ENCODE measurements at regions not wholly inside any gene's neighbourhood (a gene's known extent, or its start where the extent isn't known, plus 50 kb on each side); places are given as distances from the start of the nearest gene placed in this dataset.
"Not testable (repeated sequence)": the region's sequence is repeated elsewhere in the genome, so short reads cannot be mapped to it uniquely, and the experiment has no call there.

GRCh38 chr7:85897967-85898366, 711.1 kb upstream of the SEMA3D start:
- ChIA-PET POLR2A (interaction anchor here (0.6 kb wide), 1 partner anchor 552 kb away, joined by 3 read pairs; no protein-coding TSS in a partner anchor), CTCF (interaction anchor here (0.7 to 1.2 kb wide), 3 partner anchors 9 to 12 kb away, joined by 3 to 4 read pairs (median 3); no protein-coding TSS in a partner anchor)
- intact Hi-C loops (cut with micrococcal nuclease), result no loop called here
- H3K9me3 Mint-ChIP-seq (ENCODE audit: unreplicated experiment), result no peaks in the 10 kb centered on the region
- peaks cover 81% of the 10 kb centered on the region for H3K27me3 Mint-ChIP-seq (ENCODE audit: insufficient read depth, unreplicated experiment)
- BruUV-seq (replicated peaks), result no TSS peak
- no peak for DNase-seq (ENCODE audit: unreplicated experiment)
- H3K27ac Mint-ChIP-seq (ENCODE audit: low read depth, unreplicated experiment), result no peak overlapping the region
- H3K4me1 Mint-ChIP-seq (ENCODE audit: insufficient read depth, unreplicated experiment), result no peaks in the 10 kb centered on the region
- H3K4me3 Mint-ChIP-seq (ENCODE audit: unreplicated experiment), result no peak overlapping the region
- H3K36me3 Mint-ChIP-seq (ENCODE audit: insufficient read depth, unreplicated experiment), result no peaks in the 10 kb centered on the region
- no peak for TF ChIP-seq CTCF (IDR thresholded peaks at IDR 0.05; ENCODE audit: unreplicated experiment)

- no TSS peak for BruUV-seq (replicated peaks)
- Mint-ChIP-seq H3K27ac (ENCODE audit: low read depth, unreplicated experiment) (no peak overlapping the region), H3K9me3 (ENCODE audit: unreplicated experiment) (no peaks in the 10 kb centered on the region), H3K36me3 (ENCODE audit: insufficient read depth, unreplicated experiment) (no peaks in the 10 kb centered on the region), H3K4me1 (ENCODE audit: insufficient read depth, unreplicated experiment) (no peaks in the 10 kb centered on the region), H3K27me3 (ENCODE audit: insufficient read depth, unreplicated experiment) (peaks cover 78% of the 10 kb centered on the region), H3K4me3 (ENCODE audit: unreplicated experiment) (no peak overlapping the region)
- DNase-seq (ENCODE audit: unreplicated experiment), result no peak
- CTCF ChIA-PET, result interaction anchor here (0.5 kb wide), 1 partner anchor 575 kb away, joined by 3 read pairs; no protein-coding TSS in a partner anchor
- intact Hi-C loops (cut with micrococcal nuclease), result no loop called here
- POLR2A ChIA-PET, result no interaction called here
- no peak for TF ChIP-seq CTCF (IDR thresholded peaks at IDR 0.05; ENCODE audit: unreplicated experiment)
Observed at GRCh38 chr7:85896531-85896930, 709.7 kb upstream of the SEMA3D start.

GRCh38 chr7:85895835-85896234, 709.0 kb upstream of the SEMA3D start:
- Mint-ChIP-seq H3K27ac (ENCODE audit: low read depth, unreplicated experiment) (no peak overlapping the region), H3K36me3 (ENCODE audit: insufficient read depth, unreplicated experiment) (no peaks in the 10 kb centered on the region), H3K27me3 (ENCODE audit: insufficient read depth, unreplicated experiment) (peaks cover 76% of the 10 kb centered on the region), H3K4me1 (ENCODE audit: insufficient read depth, unreplicated experiment) (no peaks in the 10 kb centered on the region), H3K4me3 (ENCODE audit: unreplicated experiment) (no peak overlapping the region), H3K9me3 (ENCODE audit: unreplicated experiment) (no peaks in the 10 kb centered on the region)
- POLR2A ChIA-PET, result interaction anchor here (0.6 kb wide), 1 partner anchor 925 kb away, joined by 3 read pairs; no protein-coding TSS in a partner anchor
- no peak for TF ChIP-seq CTCF (IDR thresholded peaks at IDR 0.05; ENCODE audit: unreplicated experiment)
- CTCF ChIA-PET, result interaction anchor here (0.6 kb wide), 1 partner anchor 972 kb away, joined by 3 read pairs; no protein-coding TSS in a partner anchor
- no TSS peak for BruUV-seq (replicated peaks)
- intact Hi-C loops (cut with micrococcal nuclease), result no loop called here
- DNase-seq (ENCODE audit: unreplicated experiment), result no peak

- POLR2A ChIA-PET; H3K36me3 Mint-ChIP-seq (ENCODE audit: insufficient read depth, unreplicated experiment); H3K9me3 Mint-ChIP-seq (ENCODE audit: unreplicated experiment); H3K4me1 Mint-ChIP-seq (ENCODE audit: insufficient read depth, unreplicated experiment); H3K4me3 Mint-ChIP-seq (ENCODE audit: unreplicated experiment); DNase-seq (ENCODE audit: unreplicated experiment); BruUV-seq (replicated peaks); H3K27ac Mint-ChIP-seq (ENCODE audit: low read depth, unreplicated experiment): not testable (repeated sequence)
- CTCF ChIA-PET, result interaction anchor here (0.6 to 2.1 kb wide), 7 partner anchors 567 to 1344 kb away, joined by 3 to 10 read pairs (median 3); no protein-coding TSS in a partner anchor
- peaks cover 58% of the 10 kb centered on the region for H3K27me3 Mint-ChIP-seq (ENCODE audit: insufficient read depth, unreplicated experiment)
- intact Hi-C loops (cut with micrococcal nuclease), result loop anchor here (2.0 kb wide), 2 partner anchors 923 to 1013 kb away; no protein-coding TSS in a partner anchor
Observed at GRCh38 chr7:85891900-85892299, 705.0 kb upstream of the SEMA3D start.

Data from MCF 10A (cell line).